ENCODE measurements at regions not wholly inside any gene's neighbourhood (a gene's known extent, or its start where the extent isn't known, plus 50 kb on each side); places are given as distances from the start of the nearest gene placed in this dataset.
A peak's percentile ranks its signal among the peaks of the same experiment; 100 is the strongest.

DNA sequence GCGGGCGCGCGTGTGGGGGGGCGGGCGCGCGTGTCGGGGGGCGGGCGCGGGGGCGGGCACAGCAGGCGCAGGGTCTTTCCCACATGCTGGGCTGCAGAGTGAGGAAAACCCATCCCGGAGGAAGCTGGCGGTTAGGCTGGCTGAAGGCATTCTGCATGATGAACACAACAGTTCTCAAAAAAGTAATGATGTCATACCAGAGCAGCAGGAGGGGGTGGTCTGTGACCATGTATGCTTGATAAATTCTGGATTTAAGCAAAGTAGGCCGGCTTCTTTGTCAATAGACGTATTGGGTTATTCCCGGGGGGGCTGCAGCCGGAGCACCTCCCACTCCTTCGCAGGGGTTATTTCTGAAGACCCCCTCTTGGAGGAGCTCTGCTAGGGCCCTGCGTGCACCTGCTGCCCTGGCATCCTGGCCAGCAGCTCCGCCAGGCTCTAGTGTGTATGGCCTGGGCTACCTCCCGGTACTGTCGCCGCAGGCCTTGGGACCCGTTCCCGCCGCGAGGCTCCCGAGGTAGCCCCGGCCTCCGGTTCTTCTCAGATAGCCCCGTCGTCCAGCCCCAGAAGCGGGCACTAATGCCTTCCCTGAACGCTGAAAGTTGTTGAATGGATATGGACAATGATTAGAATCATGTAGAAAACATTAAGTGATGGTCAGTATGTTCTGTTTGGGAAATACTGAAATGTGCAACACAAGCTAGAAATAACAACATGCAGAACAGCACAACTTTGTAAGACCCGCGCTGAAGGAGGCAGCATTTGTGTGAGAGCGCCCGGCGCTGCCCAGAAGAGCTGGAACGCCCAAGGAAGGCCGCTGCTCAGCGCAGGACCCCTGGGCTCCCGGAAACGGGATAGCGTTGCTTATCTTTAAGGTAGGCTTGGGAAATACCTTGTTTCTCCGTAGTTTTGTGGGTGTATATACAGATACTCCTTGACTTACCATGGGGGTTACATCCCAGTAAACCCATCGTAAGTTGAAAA lies 101.4 kb upstream of the RAB6C start:
- in situ Hi-C loops (cut with MboI; ENCODE audit: low sequenced_read_pairs in 4 of 4): no loop called here
- peak; percentile 70 to 75 for ATAC-seq
- Histone ChIP-seq H3K36me3 (no peaks in the 10 kb centered on the region), H3K27me3 (no peaks in the 10 kb centered on the region), H3K4me1 (peaks cover 5 to 12% of the 10 kb centered on the region in 2 donors), H3K9me3 (no peaks in the 10 kb centered on the region), H3K4me3 (peak overlapping the region; percentile 60 to 91 (median 82)), H3K27ac (peak overlapping the region; percentile 71 to 85 (median 82))
- intact Hi-C loops (cut with DNase I; ENCODE audit: low total_unique reads): loop anchor here (5.0 to 10.0 kb wide), 2 partner anchors 464 to 1553 kb away; partner anchors contain the start of gene IMP4
- DNase-seq: peak; percentile 6 to 26
- TF ChIP-seq, protein P1, sequence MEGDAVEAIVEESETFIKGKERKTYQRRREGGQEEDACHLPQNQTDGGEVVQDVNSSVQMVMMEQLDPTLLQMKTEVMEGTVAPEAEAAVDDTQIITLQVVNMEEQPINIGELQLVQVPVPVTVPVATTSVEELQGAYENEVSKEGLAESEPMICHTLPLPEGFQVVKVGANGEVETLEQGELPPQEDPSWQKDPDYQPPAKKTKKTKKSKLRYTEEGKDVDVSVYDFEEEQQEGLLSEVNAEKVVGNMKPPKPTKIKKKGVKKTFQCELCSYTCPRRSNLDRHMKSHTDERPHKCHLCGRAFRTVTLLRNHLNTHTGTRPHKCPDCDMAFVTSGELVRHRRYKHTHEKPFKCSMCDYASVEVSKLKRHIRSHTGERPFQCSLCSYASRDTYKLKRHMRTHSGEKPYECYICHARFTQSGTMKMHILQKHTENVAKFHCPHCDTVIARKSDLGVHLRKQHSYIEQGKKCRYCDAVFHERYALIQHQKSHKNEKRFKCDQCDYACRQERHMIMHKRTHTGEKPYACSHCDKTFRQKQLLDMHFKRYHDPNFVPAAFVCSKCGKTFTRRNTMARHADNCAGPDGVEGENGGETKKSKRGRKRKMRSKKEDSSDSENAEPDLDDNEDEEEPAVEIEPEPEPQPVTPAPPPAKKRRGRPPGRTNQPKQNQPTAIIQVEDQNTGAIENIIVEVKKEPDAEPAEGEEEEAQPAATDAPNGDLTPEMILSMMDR (IDR thresholded peaks at IDR 0.05 in 4 of 5, conservative IDR thresholded peaks at IDR 0.05 in 1 of 5): no peak
- TF ChIP-seq POLR2A (IDR thresholded peaks at IDR 0.05): no peak

DNA sequence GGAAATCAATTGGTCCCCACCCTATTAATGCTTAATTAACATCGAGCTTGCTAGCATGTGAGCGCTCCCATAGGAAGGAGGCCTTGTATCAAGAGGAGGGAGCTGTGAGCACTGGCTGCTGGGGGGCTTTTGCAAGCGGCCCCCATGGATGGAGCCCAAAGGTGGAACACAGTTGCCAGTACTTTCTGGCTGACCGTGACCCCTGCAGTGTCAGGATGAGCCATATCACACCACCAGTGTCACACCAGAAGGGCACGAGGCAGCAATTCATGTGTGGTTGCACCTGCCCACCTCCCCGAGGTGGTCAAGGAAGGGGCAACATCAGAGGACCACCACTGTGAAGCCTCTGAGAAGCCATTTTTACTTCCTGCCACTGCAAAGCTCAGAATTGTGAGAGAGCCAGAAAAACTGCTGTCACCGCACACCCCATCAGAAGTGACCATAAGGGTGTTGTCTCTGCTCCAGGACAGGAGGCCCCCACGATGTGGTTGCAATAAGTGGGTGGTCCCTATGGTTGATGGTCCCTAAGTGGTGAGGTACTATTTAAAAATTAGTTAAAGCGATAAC lies 99.8 kb upstream of the RAB6C start:
- Histone ChIP-seq H3K36me3 (no peaks in the 10 kb centered on the region), H3K27ac (no peak overlapping the region), H3K27me3 (no peaks in the 10 kb centered on the region), H3K4me3 (no peak overlapping the region), H3K4me1 (peaks cover 5 to 12% of the 10 kb centered on the region in 2 donors), H3K9me3 (no peaks in the 10 kb centered on the region)
- DNase-seq: no peak
- in situ Hi-C loops (cut with MboI; ENCODE audit: low sequenced_read_pairs in 4 of 4) (no loop called here), intact Hi-C loops (cut with DNase I; ENCODE audit: low total_unique reads) (loop anchor here (5.0 to 10.0 kb wide), 2 partner anchors 463 to 1555 kb away; partner anchors contain the start of gene IMP4)
- no peak for TF ChIP-seq POLR2A (IDR thresholded peaks at IDR 0.05)
- TF ChIP-seq, protein P1 (IDR thresholded peaks at IDR 0.05 in 4 of 5, conservative IDR thresholded peaks at IDR 0.05 in 1 of 5): no peak
- no peak for ATAC-seq

DNA sequence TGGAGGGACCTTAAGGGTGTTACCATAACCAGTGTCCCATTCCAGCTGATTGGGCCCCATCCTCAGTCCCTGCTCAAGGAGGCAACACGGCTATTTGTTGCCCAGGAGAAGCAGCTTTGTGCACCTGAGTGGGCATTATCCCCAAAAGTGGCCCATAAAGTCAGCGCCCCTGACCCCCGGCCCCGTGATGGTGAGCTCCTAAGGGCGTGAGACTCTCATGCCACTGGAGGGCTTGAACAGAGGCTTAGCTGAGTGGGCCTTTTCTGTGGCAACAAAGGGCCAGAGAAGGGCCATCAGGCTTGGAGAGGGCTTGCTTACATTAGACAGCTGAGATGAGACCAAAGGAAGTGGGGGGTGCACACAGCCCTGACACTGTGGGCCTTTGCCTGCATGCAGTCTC lies 99.2 kb upstream of the RAB6C start:
- no peak for ATAC-seq
- in situ Hi-C loops (cut with MboI; ENCODE audit: low sequenced_read_pairs in 4 of 4): no loop called here
- no peak for TF ChIP-seq POLR2A (IDR thresholded peaks at IDR 0.05)
- TF ChIP-seq, protein P1 (IDR thresholded peaks at IDR 0.05 in 4 of 5, conservative IDR thresholded peaks at IDR 0.05 in 1 of 5): no peak
- H3K36me3 ChIP-seq: no peaks in the 10 kb centered on the region
- no peak overlapping the region for H3K4me3 ChIP-seq
- no peaks in the 10 kb centered on the region for H3K27me3 ChIP-seq
- DNase-seq: no peak
- H3K27ac ChIP-seq: no peak overlapping the region
- peaks cover 5 to 12% of the 10 kb centered on the region in 2 donors for H3K4me1 ChIP-seq
- intact Hi-C loops (cut with DNase I; ENCODE audit: low total_unique reads): no loop called here
- no peaks in the 10 kb centered on the region for H3K9me3 ChIP-seq

DNA sequence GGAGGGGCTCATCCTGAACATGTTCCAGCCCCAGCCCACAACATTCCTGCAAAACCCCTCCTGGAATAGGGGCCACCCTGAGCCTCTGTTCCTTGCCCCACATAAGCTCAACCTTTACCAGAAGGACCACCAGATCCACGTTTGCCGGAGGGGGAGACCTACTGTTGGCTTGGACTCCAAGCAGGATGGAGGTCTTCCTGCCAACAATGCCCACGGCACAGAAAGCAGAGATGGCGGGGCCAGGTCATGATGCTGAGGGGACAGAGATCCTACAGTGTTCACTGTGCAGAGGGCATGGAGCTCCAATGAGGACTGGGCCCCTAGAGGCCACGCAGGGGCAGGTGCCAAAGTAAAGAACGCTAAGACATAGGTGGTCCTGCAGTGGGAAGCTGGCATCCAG lies 98.5 kb upstream of the RAB6C start:
- peaks cover 5 to 12% of the 10 kb centered on the region in 2 donors for H3K4me1 ChIP-seq
- intact Hi-C loops (cut with DNase I; ENCODE audit: low total_unique reads) (no loop called here), in situ Hi-C loops (cut with MboI; ENCODE audit: low sequenced_read_pairs in 4 of 4) (no loop called here)
- ATAC-seq: no peak
- H3K27me3 ChIP-seq: no peaks in the 10 kb centered on the region
- TF ChIP-seq, protein P1 (IDR thresholded peaks at IDR 0.05 in 4 of 5, conservative IDR thresholded peaks at IDR 0.05 in 1 of 5): no peak
- TF ChIP-seq POLR2A (IDR thresholded peaks at IDR 0.05): no peak
- H3K27ac ChIP-seq: no peak overlapping the region
- H3K36me3 ChIP-seq: no peaks in the 10 kb centered on the region
- H3K9me3 ChIP-seq: no peaks in the 10 kb centered on the region
- no peak for DNase-seq
- H3K4me3 ChIP-seq: no peak overlapping the region
